ENCODE measurements at regions not wholly inside any gene's neighbourhood (a gene's known extent, or its start where the extent isn't known, plus 50 kb on each side); places are given as distances from the start of the nearest gene placed in this dataset.

DNA sequence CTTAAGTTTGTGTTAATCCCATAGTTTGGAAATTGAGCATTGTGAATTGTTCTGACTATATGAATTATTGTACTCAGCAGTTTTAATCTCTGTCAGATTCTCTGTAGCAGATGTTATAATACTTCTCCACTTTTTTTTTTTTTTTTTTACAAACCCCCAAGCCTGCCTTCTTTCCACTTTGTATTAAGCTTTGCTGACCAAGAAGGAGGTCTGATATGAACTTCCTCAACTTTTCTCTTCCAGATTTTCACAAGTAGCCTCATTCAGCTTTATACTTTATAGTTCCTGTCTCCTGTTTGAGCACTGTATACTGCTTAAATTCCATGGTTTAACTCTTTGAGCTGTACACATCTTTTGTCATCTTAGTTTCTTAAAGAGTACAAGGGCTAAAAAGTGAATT lies 105.0 kb downstream of the HAUS1 start:
- H3K4me1 ChIP-seq (ENCODE audit: control insufficient read depth in 1 of 2, low read depth in 2 of 2) = peaks cover 0 to 5% of the 10 kb centered on the region in 2 donors
- DNase-seq (ENCODE audit: low spot score) (no peak), ATAC-seq (ENCODE audit: insufficient number of reproducible peaks, low FRiP score, low read depth) (no peak)
- TF ChIP-seq CTCF (IDR thresholded peaks at IDR 0.05) = no peak
- no peaks in the 10 kb centered on the region for H3K36me3 ChIP-seq
- H3K9me3 ChIP-seq = no peaks in the 10 kb centered on the region
- no peak overlapping the region for H3K27ac ChIP-seq
- no peaks in the 10 kb centered on the region for H3K27me3 ChIP-seq (replicated peaks; ENCODE audit: insufficient read depth)
- no peak overlapping the region for H3K4me3 ChIP-seq

DNA sequence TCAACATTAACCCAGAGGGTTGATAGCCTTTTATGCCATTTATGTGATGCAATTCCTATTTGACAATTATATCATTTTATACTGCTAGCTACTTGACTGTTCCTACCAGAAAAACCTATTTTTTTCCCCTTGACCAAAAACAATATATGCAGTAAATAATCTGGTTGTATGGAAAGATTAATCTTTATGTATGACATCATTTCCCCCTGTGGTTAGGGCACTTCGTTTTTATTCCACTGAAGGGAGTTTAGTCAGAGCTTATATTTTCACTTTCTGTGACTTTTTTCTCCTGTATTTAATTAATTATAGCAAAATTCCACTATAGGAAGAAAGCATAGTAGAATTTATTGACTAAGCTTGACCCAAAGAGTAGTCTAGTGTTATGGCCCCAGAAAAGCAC lies 107.6 kb downstream of the HAUS1 start:
- Histone ChIP-seq H3K36me3 (no peaks in the 10 kb centered on the region), H3K27me3 (replicated peaks; ENCODE audit: insufficient read depth) (no peaks in the 10 kb centered on the region), H3K4me1 (ENCODE audit: control insufficient read depth in 1 of 2, low read depth in 2 of 2) (peaks cover 0 to 5% of the 10 kb centered on the region in 2 donors), H3K27ac (no peak overlapping the region), H3K4me3 (no peak overlapping the region), H3K9me3 (no peaks in the 10 kb centered on the region)
- ATAC-seq (ENCODE audit: insufficient number of reproducible peaks, low FRiP score, low read depth) (no peak), DNase-seq (ENCODE audit: low spot score) (no peak)
- no peak for TF ChIP-seq CTCF (IDR thresholded peaks at IDR 0.05)

DNA sequence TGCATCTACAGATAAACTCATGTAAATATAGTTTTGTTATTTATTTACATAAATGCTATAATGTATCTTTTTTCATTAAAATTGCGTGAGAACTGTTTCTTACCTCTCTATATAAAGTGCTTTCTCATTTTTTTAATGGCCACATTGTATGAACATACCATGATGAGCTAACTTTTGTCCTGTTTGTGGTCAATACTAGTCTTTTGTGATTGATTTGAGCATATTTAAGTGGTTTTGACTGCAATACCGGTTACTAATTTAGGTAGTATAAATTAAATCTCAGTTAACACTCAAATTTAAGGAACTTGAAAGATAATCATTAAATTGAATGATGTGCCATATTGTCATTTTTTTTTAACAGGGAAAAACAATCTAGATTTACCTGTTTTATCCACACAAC lies 108.2 kb downstream of the HAUS1 start:
- Histone ChIP-seq H3K27me3 (replicated peaks; ENCODE audit: insufficient read depth) (no peaks in the 10 kb centered on the region), H3K27ac (no peak overlapping the region), H3K9me3 (no peaks in the 10 kb centered on the region), H3K4me1 (ENCODE audit: control insufficient read depth in 1 of 2, low read depth in 2 of 2) (peaks cover 0 to 5% of the 10 kb centered on the region in 2 donors), H3K36me3 (no peaks in the 10 kb centered on the region), H3K4me3 (no peak overlapping the region)
- DNase-seq (ENCODE audit: low spot score) (no peak), ATAC-seq (ENCODE audit: insufficient number of reproducible peaks, low FRiP score, low read depth) (no peak)
- TF ChIP-seq CTCF (IDR thresholded peaks at IDR 0.05) = no peak

- Histone ChIP-seq H3K4me3 (no peak overlapping the region), H3K36me3 (no peaks in the 10 kb centered on the region), H3K27me3 (replicated peaks; ENCODE audit: insufficient read depth) (no peaks in the 10 kb centered on the region), H3K4me1 (ENCODE audit: control insufficient read depth in 1 of 2, low read depth in 2 of 2) (peaks cover 0 to 5% of the 10 kb centered on the region in 2 donors), H3K27ac (no peak overlapping the region), H3K9me3 (no peaks in the 10 kb centered on the region)
- ATAC-seq (ENCODE audit: insufficient number of reproducible peaks, low FRiP score, low read depth) (no peak), DNase-seq (ENCODE audit: low spot score) (no peak)
- TF ChIP-seq CTCF (IDR thresholded peaks at IDR 0.05) = no peak
Measured at GRCh38 chr18:46213295-46213694, 109.1 kb downstream of the HAUS1 start.

GRCh38 chr18:46214435-46214834 lies 110.2 kb downstream of the HAUS1 start:
- Histone ChIP-seq H3K27ac (no peak overlapping the region), H3K27me3 (replicated peaks; ENCODE audit: insufficient read depth) (no peaks in the 10 kb centered on the region), H3K36me3 (no peaks in the 10 kb centered on the region), H3K9me3 (no peaks in the 10 kb centered on the region), H3K4me1 (ENCODE audit: control insufficient read depth in 1 of 2, low read depth in 2 of 2) (peaks cover 0 to 5% of the 10 kb centered on the region in 2 donors), H3K4me3 (no peak overlapping the region)
- DNase-seq (ENCODE audit: low spot score) = no peak
- TF ChIP-seq CTCF (IDR thresholded peaks at IDR 0.05) = no peak
- ATAC-seq (ENCODE audit: insufficient number of reproducible peaks, low FRiP score, low read depth) = no peak
